Uterus (tissue), 3 donors: ENCODE measurements at regions not wholly inside any gene's neighbourhood (a gene's known extent, or its start where the extent isn't known, plus 50 kb on each side); places are given as distances from the start of the nearest gene placed in this dataset.

Experiments used
- DNase-seq, 2 donors: peaks; one replicate each; pipeline ENCODE4 v3.0.0-alpha.2; 2019 to 2020
- H3K27ac ChIP-seq, 2 donors: fragments of 200-600 bp; sonication (generic); 1 replicate in 1 of 2; 2 replicates in 1 of 2; pipeline ENCODE4 v1.5.1; 2016 to 2018
- H3K27me3 ChIP-seq, 2 donors: fragments of 200-600 bp; sonication (generic); one replicate each; pipeline ENCODE4 v1.5.1; 2018 to 2019; ENCODE audit warnings: control low read depth in 1 of 2
- H3K36me3 ChIP-seq, 2 donors: fragments of 200-600 bp; sonication (generic); one replicate each; pipeline ENCODE4 v1.5.1; 2019; ENCODE audit warnings: control low read depth in 1 of 2
- H3K4me1 ChIP-seq, 2 donors: fragments of 200-600 bp; sonication (generic); one replicate each; pipeline ENCODE4 v1.5.1; 2018 to 2019; ENCODE audit warnings: control low read depth in 1 of 2
- H3K4me3 ChIP-seq, 2 donors: fragments of 200-600 bp; sonication (generic); 1 replicate in 1 of 2; 2 replicates in 1 of 2; pipeline ENCODE4 v1.5.1; 2018 to 2019; ENCODE audit warnings: mild to moderate bottlenecking in 1 of 2
- H3K9me3 ChIP-seq, 2 donors: fragments of 200-600 bp; sonication (generic); one replicate each; pipeline ENCODE4 v1.5.1; 2019; ENCODE audit warnings: control low read depth in 1 of 2
- POLR2A ChIP-seq, 2 donors: fragments of 450-650 bp; IDR thresholded peaks; one replicate each; pipeline ENCODE4 v1.6.1; 2016; ENCODE audit warnings: antibody characterized with exemption in 2 of 2, mild to moderate bottlenecking in 1 of 2, moderate library complexity in 1 of 2
- intact Hi-C: fragments of 100-400 bp; cut with DNase I; formaldehyde crosslinking; loops from one replicate; pipeline ENCODE4 v1.15.1; 2023; ENCODE audit warnings: low total_unique reads
- TF ChIP-seq, protein P1 (sequence below), 4 experiments: fragments of 200-600 bp in 2 of 4; fragments of 450-650 bp in 2 of 4; sonication (generic) in 2 of 4; IDR thresholded peaks; one replicate each; pipeline ENCODE4 v1.5.1; 2016 to 2019; ENCODE audit warnings: antibody characterized with exemption in 4 of 4, mild to moderate bottlenecking in 2 of 4, moderate library complexity in 1 of 4
- donor health status: DM: yes; HTN: yes; CAD: no.

- H3K36me3 ChIP-seq, result no peaks in the 10 kb centered on the region
- intact Hi-C loops, result no loop called here
- no peaks in the 10 kb centered on the region for H3K27me3 ChIP-seq
- no peak overlapping the region for H3K27ac ChIP-seq
- TF ChIP-seq, protein P1, sequence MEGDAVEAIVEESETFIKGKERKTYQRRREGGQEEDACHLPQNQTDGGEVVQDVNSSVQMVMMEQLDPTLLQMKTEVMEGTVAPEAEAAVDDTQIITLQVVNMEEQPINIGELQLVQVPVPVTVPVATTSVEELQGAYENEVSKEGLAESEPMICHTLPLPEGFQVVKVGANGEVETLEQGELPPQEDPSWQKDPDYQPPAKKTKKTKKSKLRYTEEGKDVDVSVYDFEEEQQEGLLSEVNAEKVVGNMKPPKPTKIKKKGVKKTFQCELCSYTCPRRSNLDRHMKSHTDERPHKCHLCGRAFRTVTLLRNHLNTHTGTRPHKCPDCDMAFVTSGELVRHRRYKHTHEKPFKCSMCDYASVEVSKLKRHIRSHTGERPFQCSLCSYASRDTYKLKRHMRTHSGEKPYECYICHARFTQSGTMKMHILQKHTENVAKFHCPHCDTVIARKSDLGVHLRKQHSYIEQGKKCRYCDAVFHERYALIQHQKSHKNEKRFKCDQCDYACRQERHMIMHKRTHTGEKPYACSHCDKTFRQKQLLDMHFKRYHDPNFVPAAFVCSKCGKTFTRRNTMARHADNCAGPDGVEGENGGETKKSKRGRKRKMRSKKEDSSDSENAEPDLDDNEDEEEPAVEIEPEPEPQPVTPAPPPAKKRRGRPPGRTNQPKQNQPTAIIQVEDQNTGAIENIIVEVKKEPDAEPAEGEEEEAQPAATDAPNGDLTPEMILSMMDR (IDR thresholded peaks at IDR 0.05), result no peak
- TF ChIP-seq POLR2A (IDR thresholded peaks at IDR 0.05), result no peak
- no peak for DNase-seq
- H3K9me3 ChIP-seq, result no peaks in the 10 kb centered on the region
- H3K4me3 ChIP-seq, result no peak overlapping the region
- no peaks in the 10 kb centered on the region for H3K4me1 ChIP-seq
These were observed 641.6 kb upstream of the ADGRL4 start for GRCh38 chr1:79648126-79648525.

DNA sequence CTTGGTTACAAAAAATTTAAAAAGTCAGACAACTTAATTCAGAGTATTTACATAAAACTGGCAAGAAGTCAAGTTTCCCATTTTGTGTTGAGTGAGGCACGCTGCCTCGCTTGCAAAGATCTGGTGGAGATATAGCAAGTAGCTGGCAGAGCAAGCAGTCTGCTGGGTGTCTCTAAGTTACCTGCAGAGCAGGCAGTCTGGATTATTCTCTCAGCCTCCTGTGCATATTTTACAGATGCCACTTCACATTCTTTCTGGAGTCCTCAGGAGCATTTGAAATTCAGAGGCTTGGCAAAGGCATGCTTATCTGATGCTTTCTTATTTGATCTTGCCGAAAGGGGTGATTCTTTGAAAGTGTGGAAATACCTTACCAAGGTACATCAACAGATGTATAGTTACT, 640.4 kb upstream of the ADGRL4 start:
- Histone ChIP-seq H3K27ac (no peak overlapping the region), H3K27me3 (no peaks in the 10 kb centered on the region), H3K9me3 (no peaks in the 10 kb centered on the region), H3K4me3 (no peak overlapping the region), H3K4me1 (no peaks in the 10 kb centered on the region), H3K36me3 (no peaks in the 10 kb centered on the region)
- DNase-seq, result no peak
- intact Hi-C loops, result no loop called here
- TF ChIP-seq, protein P1 (IDR thresholded peaks at IDR 0.05), result no peak
- TF ChIP-seq POLR2A (IDR thresholded peaks at IDR 0.05), result no peak

GRCh38 chr1:79638382-79638781, 631.9 kb upstream of the ADGRL4 start:
- Histone ChIP-seq H3K9me3 (no peaks in the 10 kb centered on the region), H3K27ac (no peak overlapping the region), H3K4me3 (no peak overlapping the region), H3K4me1 (no peaks in the 10 kb centered on the region), H3K36me3 (no peaks in the 10 kb centered on the region), H3K27me3 (no peaks in the 10 kb centered on the region)
- TF ChIP-seq POLR2A (IDR thresholded peaks at IDR 0.05), result no peak
- TF ChIP-seq, protein P1 (IDR thresholded peaks at IDR 0.05), result no peak
- no peak for DNase-seq
- intact Hi-C loops, result no loop called here

GRCh38 chr1:79633456-79633855, 626.9 kb upstream of the ADGRL4 start:
- Histone ChIP-seq H3K36me3 (no peaks in the 10 kb centered on the region), H3K27me3 (no peaks in the 10 kb centered on the region), H3K27ac (no peak overlapping the region), H3K9me3 (no peaks in the 10 kb centered on the region), H3K4me1 (no peaks in the 10 kb centered on the region), H3K4me3 (no peak overlapping the region)
- intact Hi-C loops, result no loop called here
- no peak for DNase-seq
- no peak for TF ChIP-seq POLR2A (IDR thresholded peaks at IDR 0.05)
- TF ChIP-seq, protein P1 (IDR thresholded peaks at IDR 0.05), result no peak

DNA sequence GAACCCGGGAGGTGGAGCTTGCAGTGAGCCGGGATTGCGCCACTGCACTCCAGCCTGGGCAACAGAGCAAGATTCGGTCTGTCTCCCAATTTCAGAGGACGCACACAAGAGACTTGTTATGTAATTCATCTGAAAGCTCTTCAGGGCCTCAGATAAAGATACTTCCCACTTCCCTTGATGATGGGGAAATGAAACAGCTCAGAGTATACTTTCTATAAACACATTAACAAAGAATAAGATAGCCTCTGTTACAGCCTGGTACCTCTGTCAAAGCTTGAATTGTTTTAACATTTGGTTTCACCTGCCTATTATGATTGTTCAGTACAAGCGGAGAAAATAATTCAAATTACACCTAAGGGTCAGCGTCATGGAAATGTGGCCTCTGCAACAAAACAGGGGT, 622.9 kb upstream of the ADGRL4 start:
- intact Hi-C loops, result no loop called here
- Histone ChIP-seq H3K27me3 (no peaks in the 10 kb centered on the region), H3K36me3 (no peaks in the 10 kb centered on the region), H3K4me3 (no peak overlapping the region), H3K4me1 (no peaks in the 10 kb centered on the region), H3K9me3 (no peaks in the 10 kb centered on the region), H3K27ac (no peak overlapping the region)
- no peak for TF ChIP-seq POLR2A (IDR thresholded peaks at IDR 0.05)
- TF ChIP-seq, protein P1 (IDR thresholded peaks at IDR 0.05), result no peak
- DNase-seq, result no peak
